ENCODE measurements at regions not wholly inside any gene's neighbourhood (a gene's known extent, or its start where the extent isn't known, plus 50 kb on each side); places are given as distances from the start of the nearest gene placed in this dataset.

DNA sequence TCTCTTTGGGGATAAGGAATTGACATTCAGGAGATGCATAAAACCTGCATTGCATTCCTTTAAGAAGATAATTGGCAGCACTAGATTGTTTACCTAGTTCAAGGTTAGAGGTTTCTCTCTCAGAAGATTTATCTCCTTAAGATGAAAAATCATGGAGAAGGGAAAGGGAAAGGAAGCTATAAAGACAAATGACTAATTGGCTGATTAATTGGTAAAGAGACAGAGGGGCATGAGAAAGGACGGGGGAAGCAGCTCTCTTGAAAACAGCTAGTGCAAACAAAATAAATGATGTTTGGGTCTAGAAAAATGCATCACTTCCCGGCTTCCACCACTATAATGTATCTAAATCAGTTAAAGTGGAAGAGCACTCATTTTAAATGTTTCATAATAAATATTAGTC is 941.2 kb downstream of the XPNPEP1 start:
- no peak overlapping the region for H3K4me3 ChIP-seq (ENCODE audit: low read depth, low read length)
- TF ChIP-seq, protein P1, sequence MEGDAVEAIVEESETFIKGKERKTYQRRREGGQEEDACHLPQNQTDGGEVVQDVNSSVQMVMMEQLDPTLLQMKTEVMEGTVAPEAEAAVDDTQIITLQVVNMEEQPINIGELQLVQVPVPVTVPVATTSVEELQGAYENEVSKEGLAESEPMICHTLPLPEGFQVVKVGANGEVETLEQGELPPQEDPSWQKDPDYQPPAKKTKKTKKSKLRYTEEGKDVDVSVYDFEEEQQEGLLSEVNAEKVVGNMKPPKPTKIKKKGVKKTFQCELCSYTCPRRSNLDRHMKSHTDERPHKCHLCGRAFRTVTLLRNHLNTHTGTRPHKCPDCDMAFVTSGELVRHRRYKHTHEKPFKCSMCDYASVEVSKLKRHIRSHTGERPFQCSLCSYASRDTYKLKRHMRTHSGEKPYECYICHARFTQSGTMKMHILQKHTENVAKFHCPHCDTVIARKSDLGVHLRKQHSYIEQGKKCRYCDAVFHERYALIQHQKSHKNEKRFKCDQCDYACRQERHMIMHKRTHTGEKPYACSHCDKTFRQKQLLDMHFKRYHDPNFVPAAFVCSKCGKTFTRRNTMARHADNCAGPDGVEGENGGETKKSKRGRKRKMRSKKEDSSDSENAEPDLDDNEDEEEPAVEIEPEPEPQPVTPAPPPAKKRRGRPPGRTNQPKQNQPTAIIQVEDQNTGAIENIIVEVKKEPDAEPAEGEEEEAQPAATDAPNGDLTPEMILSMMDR (IDR thresholded peaks at IDR 0.05; ENCODE audit: borderline replicate concordance, insufficient read depth, low read depth, low read length): no peak

DNA sequence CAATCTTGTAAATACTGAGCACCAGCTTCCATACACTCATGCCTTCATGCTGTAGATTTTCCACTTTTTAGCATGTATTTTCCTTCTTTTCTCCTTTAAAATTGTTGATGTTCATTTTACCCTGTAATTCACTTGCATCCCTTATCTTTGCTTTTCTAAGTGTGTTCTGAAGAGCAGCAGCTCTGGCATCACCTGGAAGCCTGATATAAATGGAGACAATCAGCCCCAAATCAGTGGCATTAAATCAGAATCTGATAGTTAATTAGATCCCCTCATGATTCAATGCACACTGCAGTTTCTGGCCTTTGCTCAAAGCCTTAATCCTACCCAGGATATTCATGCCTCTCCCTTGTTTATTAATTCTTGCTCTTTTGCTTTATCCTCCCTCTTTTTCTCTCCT is 942.4 kb downstream of the XPNPEP1 start:
- H3K4me3 ChIP-seq (ENCODE audit: low read depth, low read length): no peak overlapping the region
- TF ChIP-seq, protein P1 (IDR thresholded peaks at IDR 0.05; ENCODE audit: borderline replicate concordance, insufficient read depth, low read depth, low read length): no peak

DNA sequence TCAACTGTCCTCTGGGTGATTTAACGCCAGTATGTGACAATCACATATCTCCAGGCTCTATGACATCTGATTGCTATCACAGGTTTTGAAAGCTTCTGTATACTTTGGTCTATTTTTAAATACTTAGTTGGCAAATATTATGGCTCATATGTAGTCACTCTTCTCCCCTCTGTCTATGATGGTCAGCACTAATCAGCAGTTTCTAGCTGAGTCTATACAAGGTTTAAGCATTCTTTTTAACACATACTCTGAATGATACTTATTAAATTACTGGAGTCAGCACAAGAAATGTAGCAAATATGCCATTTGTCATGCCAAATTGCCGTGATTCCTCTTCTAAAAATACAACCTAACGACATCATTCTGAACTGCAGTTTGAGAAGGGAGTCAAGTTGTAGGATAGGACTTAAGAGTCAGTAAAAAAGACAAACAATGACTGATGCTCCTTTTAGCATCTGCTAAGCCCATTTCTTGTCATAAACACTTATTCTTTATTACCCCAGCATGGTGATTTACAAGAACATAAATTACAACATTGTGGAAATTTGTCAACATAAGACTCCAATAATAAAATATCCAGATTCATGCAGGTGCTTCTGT is 947.8 kb downstream of the XPNPEP1 start:
- no peak overlapping the region for H3K4me3 ChIP-seq (ENCODE audit: low read depth, low read length)
- TF ChIP-seq, protein P1 (IDR thresholded peaks at IDR 0.05; ENCODE audit: borderline replicate concordance, insufficient read depth, low read depth, low read length): no peak

DNA sequence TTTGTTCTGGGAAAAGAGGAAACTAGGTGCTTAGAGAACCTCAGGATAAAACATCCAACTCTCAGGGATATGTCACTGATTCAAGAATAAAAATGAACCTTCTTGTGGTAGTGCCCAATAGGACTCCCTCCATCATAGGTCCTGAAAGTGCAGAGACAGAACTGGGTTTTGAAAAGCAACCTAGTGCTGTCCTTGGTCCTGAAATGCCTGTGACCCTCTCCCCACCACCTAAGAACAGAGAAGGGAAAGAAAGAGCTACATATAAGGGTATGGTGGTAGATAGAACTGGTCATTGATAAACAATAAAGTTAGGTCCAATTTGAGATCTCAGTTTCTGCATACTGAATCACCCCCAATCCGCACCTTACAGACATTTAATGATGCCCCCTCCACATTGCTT is 953.3 kb downstream of the XPNPEP1 start:
- H3K4me3 ChIP-seq (ENCODE audit: low read depth, low read length): no peak overlapping the region
- TF ChIP-seq, protein P1 (IDR thresholded peaks at IDR 0.05; ENCODE audit: borderline replicate concordance, insufficient read depth, low read depth, low read length): no peak

DNA sequence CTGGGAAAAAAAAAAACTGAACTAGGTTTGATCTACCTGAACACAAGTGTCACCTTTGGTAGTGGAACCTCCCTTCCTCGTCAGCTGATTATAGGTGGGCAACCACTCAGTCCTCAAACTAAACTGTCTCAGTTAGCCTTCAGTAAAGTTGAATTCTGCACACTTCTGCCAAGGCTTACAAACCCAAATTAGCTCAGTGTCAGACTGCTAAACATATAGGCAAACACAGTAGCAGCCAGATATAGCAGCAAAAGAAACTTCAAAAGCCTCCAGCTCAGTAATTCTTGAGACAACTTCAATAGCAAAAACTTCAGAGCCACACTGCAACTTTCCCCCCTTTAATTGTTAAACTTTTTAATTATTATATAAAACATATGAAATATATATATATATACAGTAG is 956.9 kb downstream of the XPNPEP1 start:
- TF ChIP-seq, protein P1 (IDR thresholded peaks at IDR 0.05; ENCODE audit: borderline replicate concordance, insufficient read depth, low read depth, low read length): no peak
- no peak overlapping the region for H3K4me3 ChIP-seq (ENCODE audit: low read depth, low read length)

DNA sequence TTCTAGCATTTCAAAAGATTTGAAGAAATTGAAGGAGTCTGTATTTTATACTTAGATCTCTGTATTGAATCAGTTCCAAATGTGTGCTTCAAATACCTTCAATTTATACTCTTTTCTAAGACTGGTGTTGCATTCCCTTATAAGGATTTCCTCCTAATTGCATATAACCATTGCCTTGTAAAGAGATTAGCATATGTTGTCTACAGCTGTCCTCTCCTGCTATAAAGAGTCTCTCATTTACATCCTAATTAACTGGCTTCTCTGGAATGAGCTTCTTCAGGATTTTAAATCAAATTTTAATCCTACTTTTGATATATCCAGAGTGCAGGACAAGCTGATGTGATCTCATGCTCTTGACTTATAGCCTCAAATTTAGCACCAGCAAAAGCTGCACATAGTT is 957.3 kb downstream of the XPNPEP1 start:
- TF ChIP-seq, protein P1 (IDR thresholded peaks at IDR 0.05; ENCODE audit: borderline replicate concordance, insufficient read depth, low read depth, low read length): no peak

DNA sequence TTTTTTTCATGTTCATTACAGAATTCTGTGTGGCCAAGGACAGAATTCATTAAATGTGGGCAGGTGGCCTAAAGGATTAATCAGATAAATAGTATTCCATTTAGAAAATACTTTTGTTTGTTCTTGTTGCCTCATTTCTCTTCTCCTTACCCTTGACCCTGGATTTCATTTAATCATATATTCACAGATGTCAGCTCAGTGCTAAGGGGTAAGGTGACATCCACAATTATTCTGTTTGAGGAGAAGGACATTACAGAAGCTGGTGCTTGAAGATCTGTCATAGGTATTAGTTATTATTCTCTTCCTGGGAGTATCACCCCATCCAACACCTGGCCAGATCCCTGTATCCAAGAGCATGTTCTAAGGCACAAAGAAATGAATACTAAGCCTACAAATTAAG is 961.1 kb downstream of the XPNPEP1 start:
- no peak overlapping the region for H3K4me3 ChIP-seq (ENCODE audit: low read depth, low read length)
- TF ChIP-seq, protein P1 (IDR thresholded peaks at IDR 0.05; ENCODE audit: borderline replicate concordance, insufficient read depth, low read depth, low read length): no peak

More for the DNA sequence above, 957.3 kb downstream of the XPNPEP1 start:
- no peak overlapping the region for H3K4me3 ChIP-seq (ENCODE audit: low read depth, low read length)
